ENCODE measurements at regions not wholly inside any gene's neighbourhood (a gene's known extent, or its start where the extent isn't known, plus 50 kb on each side); places are given as distances from the start of the nearest gene placed in this dataset.

- no peaks in the 10 kb centered on the region for H3K36me3 ChIP-seq (ENCODE audit: insufficient read depth in 1 of 2, low read depth in 1 of 2)
- H3K4me1 ChIP-seq: no peaks in the 10 kb centered on the region
- H3K4me3 ChIP-seq: no peak overlapping the region
- TF ChIP-seq, protein P1, sequence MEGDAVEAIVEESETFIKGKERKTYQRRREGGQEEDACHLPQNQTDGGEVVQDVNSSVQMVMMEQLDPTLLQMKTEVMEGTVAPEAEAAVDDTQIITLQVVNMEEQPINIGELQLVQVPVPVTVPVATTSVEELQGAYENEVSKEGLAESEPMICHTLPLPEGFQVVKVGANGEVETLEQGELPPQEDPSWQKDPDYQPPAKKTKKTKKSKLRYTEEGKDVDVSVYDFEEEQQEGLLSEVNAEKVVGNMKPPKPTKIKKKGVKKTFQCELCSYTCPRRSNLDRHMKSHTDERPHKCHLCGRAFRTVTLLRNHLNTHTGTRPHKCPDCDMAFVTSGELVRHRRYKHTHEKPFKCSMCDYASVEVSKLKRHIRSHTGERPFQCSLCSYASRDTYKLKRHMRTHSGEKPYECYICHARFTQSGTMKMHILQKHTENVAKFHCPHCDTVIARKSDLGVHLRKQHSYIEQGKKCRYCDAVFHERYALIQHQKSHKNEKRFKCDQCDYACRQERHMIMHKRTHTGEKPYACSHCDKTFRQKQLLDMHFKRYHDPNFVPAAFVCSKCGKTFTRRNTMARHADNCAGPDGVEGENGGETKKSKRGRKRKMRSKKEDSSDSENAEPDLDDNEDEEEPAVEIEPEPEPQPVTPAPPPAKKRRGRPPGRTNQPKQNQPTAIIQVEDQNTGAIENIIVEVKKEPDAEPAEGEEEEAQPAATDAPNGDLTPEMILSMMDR (IDR thresholded peaks at IDR 0.05): no peak
- H3K27me3 ChIP-seq (ENCODE audit: insufficient read depth in 3 of 3, low read length in 2 of 3): no peaks in the 10 kb centered on the region
- H3K9me3 ChIP-seq: no peaks in the 10 kb centered on the region
- ATAC-seq: no peak
- intact Hi-C loops (cut with DNase I): no loop called here
- no peak overlapping the region for H3K27ac ChIP-seq
- DNase-seq: no peak
Measured at GRCh38 chr13:47478985-47479384, 522.1 kb downstream of the SUCLA2 start.

- ATAC-seq: no peak
- Histone ChIP-seq H3K36me3 (ENCODE audit: insufficient read depth in 1 of 2, low read depth in 1 of 2) (no peaks in the 10 kb centered on the region), H3K27me3 (ENCODE audit: insufficient read depth in 3 of 3, low read length in 2 of 3) (no peaks in the 10 kb centered on the region), H3K4me3 (no peak overlapping the region), H3K9me3 (no peaks in the 10 kb centered on the region), H3K27ac (no peak overlapping the region), H3K4me1 (no peaks in the 10 kb centered on the region)
- DNase-seq: no peak
- 71 to 76% (median 75%) methylated on average over 11 of the region's 11 CpGs for WGBS, 3 donors
- TF ChIP-seq, protein P1 (IDR thresholded peaks at IDR 0.05): no peak
- intact Hi-C loops (cut with DNase I): no loop called here
Measured at GRCh38 chr13:47475441-47475948, 525.6 kb downstream of the SUCLA2 start.

- H3K9me3 ChIP-seq: no peaks in the 10 kb centered on the region
- intact Hi-C loops (cut with DNase I): no loop called here
- WGBS, 3 donors: 65 to 76% (median 66%) methylated on average over 8 of the region's 8 CpGs
- H3K4me1 ChIP-seq: no peaks in the 10 kb centered on the region
- H3K27ac ChIP-seq: no peak overlapping the region
- H3K27me3 ChIP-seq (ENCODE audit: insufficient read depth in 3 of 3, low read length in 2 of 3): no peaks in the 10 kb centered on the region
- H3K4me3 ChIP-seq: no peak overlapping the region
- no peak for ATAC-seq
- TF ChIP-seq, protein P1 (IDR thresholded peaks at IDR 0.05): no peak
- no peaks in the 10 kb centered on the region for H3K36me3 ChIP-seq (ENCODE audit: insufficient read depth in 1 of 2, low read depth in 1 of 2)
- DNase-seq: no peak
Measured at GRCh38 chr13:47474839-47475238, 526.2 kb downstream of the SUCLA2 start.

GRCh38 chr13:47474326-47474725 is 526.7 kb downstream of the SUCLA2 start:
- intact Hi-C loops (cut with DNase I): no loop called here
- H3K36me3 ChIP-seq (ENCODE audit: insufficient read depth in 1 of 2, low read depth in 1 of 2): no peaks in the 10 kb centered on the region
- H3K27me3 ChIP-seq (ENCODE audit: insufficient read depth in 3 of 3, low read length in 2 of 3): no peaks in the 10 kb centered on the region
- H3K4me3 ChIP-seq: no peak overlapping the region
- TF ChIP-seq, protein P1 (IDR thresholded peaks at IDR 0.05): no peak
- no peak for ATAC-seq
- WGBS, 3 donors: 45 to 62% (median 49%) methylated on average over 2 of the region's 2 CpGs
- DNase-seq: no peak
- H3K27ac ChIP-seq: no peak overlapping the region
- H3K9me3 ChIP-seq: no peaks in the 10 kb centered on the region
- no peaks in the 10 kb centered on the region for H3K4me1 ChIP-seq

DNA sequence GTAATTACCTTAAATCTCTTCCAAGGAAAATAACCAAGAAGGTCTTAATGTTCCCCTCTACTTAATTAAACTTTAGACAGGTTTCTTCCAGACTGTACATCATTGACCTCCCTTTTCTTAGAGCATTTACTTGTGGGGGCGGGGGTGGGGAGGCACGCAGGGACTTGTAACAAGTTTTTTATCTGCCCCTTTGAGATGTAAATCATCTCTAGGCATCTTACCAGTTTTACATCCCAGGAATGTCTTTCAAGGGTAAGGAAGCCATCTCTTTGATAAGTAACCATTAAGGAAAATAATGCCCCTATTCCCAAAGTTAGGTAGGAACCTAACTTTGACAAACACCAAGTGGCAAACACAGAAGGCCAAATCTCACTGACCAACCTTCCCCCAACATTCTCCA is 528.6 kb downstream of the SUCLA2 start:
- Histone ChIP-seq H3K4me1 (no peaks in the 10 kb centered on the region), H3K9me3 (no peaks in the 10 kb centered on the region), H3K4me3 (no peak overlapping the region), H3K27me3 (ENCODE audit: insufficient read depth in 3 of 3, low read length in 2 of 3) (no peaks in the 10 kb centered on the region), H3K27ac (no peak overlapping the region), H3K36me3 (ENCODE audit: insufficient read depth in 1 of 2, low read depth in 1 of 2) (no peaks in the 10 kb centered on the region)
- WGBS, 3 donors: 42 to 52% (median 46%) methylated on average over 2 of the region's 2 CpGs
- intact Hi-C loops (cut with DNase I): no loop called here
- TF ChIP-seq, protein P1 (IDR thresholded peaks at IDR 0.05): no peak
- DNase-seq: no peak
- ATAC-seq: no peak

Data from psoas muscle (tissue), 7 donors.